ENCODE measurements at regions not wholly inside any gene's neighbourhood (a gene's known extent, or its start where the extent isn't known, plus 50 kb on each side); places are given as distances from the start of the nearest gene placed in this dataset.

DNA sequence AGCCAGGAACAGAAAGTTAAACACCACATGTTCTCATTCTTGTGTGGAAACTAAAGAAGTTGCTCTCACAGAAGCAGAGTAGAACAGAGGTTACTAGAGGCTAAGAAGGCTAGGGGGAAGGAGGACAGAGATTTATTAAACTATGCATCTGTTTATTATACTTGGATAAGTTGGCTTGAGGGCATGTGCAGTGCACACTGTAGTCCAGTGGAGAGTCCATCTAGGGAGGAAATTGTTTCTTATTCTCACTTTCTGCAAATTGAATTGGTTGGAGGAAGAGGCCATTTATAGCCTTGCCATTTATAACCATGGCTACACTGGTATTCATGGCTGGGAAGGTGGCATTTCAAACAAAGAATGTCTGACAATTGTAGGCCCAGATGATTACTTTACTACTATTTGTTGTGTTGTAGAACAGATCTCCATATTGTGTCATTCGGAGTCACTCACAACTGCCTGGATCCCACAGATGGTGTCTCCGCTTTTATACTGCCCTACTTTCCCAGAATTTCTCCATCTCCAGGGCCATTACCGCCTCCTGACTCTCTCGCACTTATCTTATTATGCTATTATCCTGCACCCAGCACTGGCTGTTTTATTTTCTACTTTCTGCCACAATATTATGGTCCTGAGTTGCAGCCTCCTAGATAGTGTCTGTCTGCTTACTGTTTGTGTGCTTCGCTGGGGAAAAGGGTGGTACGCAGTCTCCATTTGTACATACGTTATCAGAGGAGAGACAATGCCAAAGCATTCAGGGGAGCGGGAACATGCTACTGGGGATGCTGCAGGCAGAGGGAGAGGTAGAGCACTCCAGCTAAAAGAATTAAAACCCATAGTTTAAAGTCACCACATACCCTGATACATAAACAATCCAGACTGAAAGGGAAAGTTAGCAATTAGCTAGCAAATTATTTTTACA, 169.3 kb upstream of the BLID start:
- TF ChIP-seq CTCF (IDR thresholded peaks at IDR 0.05), result no peak
- no peak for TF ChIP-seq POLR2A (IDR thresholded peaks at IDR 0.05)
